ENCODE measurements at regions not wholly inside any gene's neighbourhood (a gene's known extent, or its start where the extent isn't known, plus 50 kb on each side); places are given as distances from the start of the nearest gene placed in this dataset.

- TF ChIP-seq, protein P1, sequence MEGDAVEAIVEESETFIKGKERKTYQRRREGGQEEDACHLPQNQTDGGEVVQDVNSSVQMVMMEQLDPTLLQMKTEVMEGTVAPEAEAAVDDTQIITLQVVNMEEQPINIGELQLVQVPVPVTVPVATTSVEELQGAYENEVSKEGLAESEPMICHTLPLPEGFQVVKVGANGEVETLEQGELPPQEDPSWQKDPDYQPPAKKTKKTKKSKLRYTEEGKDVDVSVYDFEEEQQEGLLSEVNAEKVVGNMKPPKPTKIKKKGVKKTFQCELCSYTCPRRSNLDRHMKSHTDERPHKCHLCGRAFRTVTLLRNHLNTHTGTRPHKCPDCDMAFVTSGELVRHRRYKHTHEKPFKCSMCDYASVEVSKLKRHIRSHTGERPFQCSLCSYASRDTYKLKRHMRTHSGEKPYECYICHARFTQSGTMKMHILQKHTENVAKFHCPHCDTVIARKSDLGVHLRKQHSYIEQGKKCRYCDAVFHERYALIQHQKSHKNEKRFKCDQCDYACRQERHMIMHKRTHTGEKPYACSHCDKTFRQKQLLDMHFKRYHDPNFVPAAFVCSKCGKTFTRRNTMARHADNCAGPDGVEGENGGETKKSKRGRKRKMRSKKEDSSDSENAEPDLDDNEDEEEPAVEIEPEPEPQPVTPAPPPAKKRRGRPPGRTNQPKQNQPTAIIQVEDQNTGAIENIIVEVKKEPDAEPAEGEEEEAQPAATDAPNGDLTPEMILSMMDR (IDR thresholded peaks at IDR 0.05; ENCODE audit: low read length): no peak
- TF ChIP-seq EZH2 (IDR thresholded peaks at IDR 0.05; ENCODE audit: borderline replicate concordance, low read length): no peak
Observed at GRCh38 chr6:22418714-22419113, 121.9 kb upstream of the PRL start.
